Endothelial cell of umbilical vein (primary cell): ENCODE measurements at regions not wholly inside any gene's neighbourhood (a gene's known extent, or its start where the extent isn't known, plus 50 kb on each side); places are given as distances from the start of the nearest gene placed in this dataset.
"Not testable (repeated sequence)": the region's sequence is repeated elsewhere in the genome, so short reads cannot be mapped to it uniquely, and the experiment has no call there.

ENCODE experiments used
- BruUV-seq: library from RNA; stranded (reverse); fragments of 400-500 nt; replicated peaks from 2 replicates; lab custom pipeline; 2021; lab: Mats Ljungman, UMichigan
- CTCF ChIA-PET: fragments of 300-600, 350-600 bp; sonication (Branson Sonifier 250); formaldehyde crosslinking; loops from one replicate; lab custom pipeline; 2021; ENCODE audit warnings: antibody characterized with exemption, inconsistent platforms; lab: Charles Lee
- POLR2A ChIA-PET: fragments of 300-600, 350-600 bp; sonication (Branson Sonifier 250); formaldehyde crosslinking; loops from one replicate; lab custom pipeline; 2021; ENCODE audit warnings: antibody characterized with exemption, inconsistent platforms; lab: Charles Lee
- DNase-seq: peaks from one replicate; pipeline ENCODE4 v3.0.0-alpha.2; 2011; ENCODE audit warnings: low read depth, low spot score
- FAIRE-seq: peaks from 2 replicates; lab custom pipeline; 2011; peaks lifted over from hg19 to GRCh38; lab: Jason Lieb, UNC
- H2AFZ ChIP-seq: 2 replicates; pipeline ENCODE4 v1.6.0; 2012; ENCODE audit warnings: low read depth, low read length, control low read depth, inconsistent platforms
- H3K27ac ChIP-seq: 2 replicates; pipeline ENCODE4 v1.5.1; 2011; ENCODE audit warnings: low read depth, mild to moderate bottlenecking, control low read depth, low read length, moderate library complexity; ENCODE audit not compliant: insufficient read depth
- H3K27me3 ChIP-seq, 2 experiments: 2 replicates each; pipeline versions ENCODE4 v1.6.0 to v1.6.1; 2011; ENCODE audit warnings: low read length in 2 of 2, mixed read lengths in 1 of 2; ENCODE audit not compliant: control insufficient read depth in 2 of 2, insufficient read depth in 2 of 2
- H3K36me3 ChIP-seq, 2 experiments: 2 replicates in 1 of 2; 3 replicates in 1 of 2; pipeline ENCODE4 v1.5.1; 2011; ENCODE audit warnings: low read length in 2 of 2, mild to moderate bottlenecking in 1 of 2, moderate library complexity in 1 of 2; ENCODE audit not compliant: control insufficient read depth in 2 of 2, insufficient read depth in 2 of 2; ENCODE audit errors: extremely low read depth in 1 of 2
- H3K4me1 ChIP-seq: 3 replicates; pipeline ENCODE4 v1.5.1; 2011; ENCODE audit warnings: mild to moderate bottlenecking, low read length; ENCODE audit not compliant: control insufficient read depth, insufficient read depth; ENCODE audit errors: extremely low read depth
- H3K4me2 ChIP-seq: 2 replicates; pipeline ENCODE4 v1.6.1; 2011; ENCODE audit warnings: low read length, control low read depth, mixed read lengths; ENCODE audit not compliant: insufficient read depth
- H3K4me3 ChIP-seq, 3 experiments: fragments of 200-600 bp in 1 of 3; sonication (generic), shearing (Covaris generic) in 1 of 3; replicated peaks in 1 of 3; 2 replicates each; pipeline ENCODE4 v1.5.1; 2011 to 2016; ENCODE audit warnings: control low read depth in 3 of 3, low read length in 3 of 3, mild to moderate bottlenecking in 2 of 3, inconsistent platforms in 1 of 3, low read depth in 1 of 3, moderate library complexity in 1 of 3; ENCODE audit not compliant: insufficient read depth in 1 of 3
- H3K79me2 ChIP-seq: 2 replicates; pipeline ENCODE4 v1.6.0; 2012; ENCODE audit warnings: low read length, inconsistent platforms; ENCODE audit not compliant: control insufficient read depth, insufficient read depth
- H3K9ac ChIP-seq: replicated peaks from 2 replicates; pipeline ENCODE3; 2011; ENCODE audit warnings: low read length, control low read depth; ENCODE audit not compliant: insufficient read depth; ENCODE audit errors: extremely low read depth
- H3K9me1 ChIP-seq: replicated peaks from 3 replicates; pipeline ENCODE4 v1.6.0; 2011; ENCODE audit warnings: mild to moderate bottlenecking, low read length; ENCODE audit not compliant: control insufficient read depth, insufficient read depth; ENCODE audit errors: extremely low read depth
- H3K9me3 ChIP-seq: replicated peaks from 2 replicates; pipeline ENCODE4 v1.5.1; 2012; ENCODE audit warnings: low read length, inconsistent platforms; ENCODE audit not compliant: control insufficient read depth, insufficient read depth
- H4K20me1 ChIP-seq: replicated peaks from 2 replicates; pipeline ENCODE3; 2011; ENCODE audit warnings: mild to moderate bottlenecking, low read length; ENCODE audit not compliant: control insufficient read depth, insufficient read depth; ENCODE audit errors: extremely low read depth
- GATA2 ChIP-seq: IDR thresholded peaks from 2 replicates; pipeline ENCODE4 v1.7.0; 2011; ENCODE audit warnings: low read depth, mild to moderate bottlenecking, moderate library complexity, mixed read lengths, low read length; ENCODE audit not compliant: insufficient read length, insufficient read depth
- MYC ChIP-seq: IDR thresholded peaks from one replicate; pipeline ENCODE4 v1.6.1; 2011; ENCODE audit warnings: mild to moderate bottlenecking, low read depth, low read length
- POLR2A ChIP-seq: IDR thresholded peaks from 2 replicates; pipeline ENCODE4 v1.6.1; 2012; ENCODE audit warnings: low read depth, mild to moderate bottlenecking, control low read depth, low read length
- POLR2AphosphoS5 ChIP-seq: IDR thresholded peaks from 2 replicates; pipeline ENCODE4 v1.6.1; 2012; ENCODE audit warnings: low read depth, mild to moderate bottlenecking, control low read depth, low read length, moderate library complexity; ENCODE audit not compliant: insufficient read depth
- dilution Hi-C: fragments of 300-500 bp; cut with MboI; formaldehyde crosslinking; loops from one replicate; pipeline ENCODE4 v1.15.0; 2019; ENCODE audit warnings: low sequenced_read_pairs; ENCODE audit not compliant: extremely low pct_ligation_motif_present
- intact Hi-C: fragments of 100-400 bp; cut with micrococcal nuclease; formaldehyde crosslinking; loops from one replicate; pipeline ENCODE4 v1.10.0; 2022
- TF ChIP-seq, protein P1 (sequence below): IDR thresholded peaks from 2 replicates; pipeline ENCODE4 v1.6.1; 2011; ENCODE audit not compliant: insufficient read depth, insufficient read length
- TF ChIP-seq, protein P2 (sequence below), 2 donors: IDR thresholded peaks; 1 replicate in 1 of 2; 2 replicates in 1 of 2; pipeline ENCODE4 v1.5.1; 2011; ENCODE audit warnings: low read length in 2 of 2, mild to moderate bottlenecking in 2 of 2, moderate library complexity in 2 of 2, control low read depth in 1 of 2, inconsistent platforms in 1 of 2, low read depth in 1 of 2; ENCODE audit not compliant: insufficient read depth in 1 of 2; ENCODE audit errors: extremely low read depth in 1 of 2

DNA sequence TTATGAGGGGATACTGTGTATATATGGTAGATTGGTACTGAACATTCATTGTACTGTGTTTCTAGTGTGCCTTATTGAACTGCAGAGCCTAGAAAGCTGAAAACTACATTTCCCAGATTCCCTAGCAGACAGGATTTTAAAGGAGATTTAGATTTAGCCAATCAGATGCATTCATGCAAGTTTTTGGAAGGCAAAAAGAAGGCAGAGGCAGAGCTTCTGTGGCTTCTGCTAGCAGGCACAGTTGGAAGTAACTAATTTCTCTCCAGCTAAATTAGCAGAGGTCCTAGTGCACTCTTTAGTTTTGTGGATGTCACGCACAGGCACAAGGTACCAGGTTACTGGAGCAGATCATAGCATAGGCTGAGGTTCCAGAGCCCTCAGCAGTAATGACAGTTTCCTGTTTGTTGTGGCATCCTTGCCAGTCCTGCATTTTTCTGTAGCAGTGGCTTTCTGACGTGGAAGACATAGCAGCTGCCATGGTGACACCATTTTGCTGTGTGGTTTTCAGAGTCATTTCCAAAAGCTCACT lies 83.7 kb upstream of the CCDC71L start:
- no peak overlapping the region for H2AFZ ChIP-seq
- no peaks in the 10 kb centered on the region for H3K79me2 ChIP-seq
- no peaks in the 10 kb centered on the region for H3K36me3 ChIP-seq
- no peaks in the 10 kb centered on the region for H3K4me1 ChIP-seq
- no peak overlapping the region for H3K4me3 ChIP-seq
- H3K4me2 ChIP-seq: no peak overlapping the region
- POLR2A ChIA-PET: no interaction called here
- no peaks in the 10 kb centered on the region for H3K9me1 ChIP-seq
- no TSS peak for BruUV-seq
- H4K20me1 ChIP-seq: no peaks in the 10 kb centered on the region
- TF ChIP-seq, protein P1, sequence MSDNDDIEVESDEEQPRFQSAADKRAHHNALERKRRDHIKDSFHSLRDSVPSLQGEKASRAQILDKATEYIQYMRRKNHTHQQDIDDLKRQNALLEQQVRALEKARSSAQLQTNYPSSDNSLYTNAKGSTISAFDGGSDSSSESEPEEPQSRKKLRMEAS: no peak
- TF ChIP-seq, protein P2, sequence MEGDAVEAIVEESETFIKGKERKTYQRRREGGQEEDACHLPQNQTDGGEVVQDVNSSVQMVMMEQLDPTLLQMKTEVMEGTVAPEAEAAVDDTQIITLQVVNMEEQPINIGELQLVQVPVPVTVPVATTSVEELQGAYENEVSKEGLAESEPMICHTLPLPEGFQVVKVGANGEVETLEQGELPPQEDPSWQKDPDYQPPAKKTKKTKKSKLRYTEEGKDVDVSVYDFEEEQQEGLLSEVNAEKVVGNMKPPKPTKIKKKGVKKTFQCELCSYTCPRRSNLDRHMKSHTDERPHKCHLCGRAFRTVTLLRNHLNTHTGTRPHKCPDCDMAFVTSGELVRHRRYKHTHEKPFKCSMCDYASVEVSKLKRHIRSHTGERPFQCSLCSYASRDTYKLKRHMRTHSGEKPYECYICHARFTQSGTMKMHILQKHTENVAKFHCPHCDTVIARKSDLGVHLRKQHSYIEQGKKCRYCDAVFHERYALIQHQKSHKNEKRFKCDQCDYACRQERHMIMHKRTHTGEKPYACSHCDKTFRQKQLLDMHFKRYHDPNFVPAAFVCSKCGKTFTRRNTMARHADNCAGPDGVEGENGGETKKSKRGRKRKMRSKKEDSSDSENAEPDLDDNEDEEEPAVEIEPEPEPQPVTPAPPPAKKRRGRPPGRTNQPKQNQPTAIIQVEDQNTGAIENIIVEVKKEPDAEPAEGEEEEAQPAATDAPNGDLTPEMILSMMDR (IDR thresholded peaks at IDR 0.05; ENCODE audit: extremely low read depth in 1 of 2, insufficient read depth in 1 of 2, low read depth in 1 of 2, low read length in 2 of 2): no peak
- TF ChIP-seq POLR2A (no peak), GATA2 (no peak), POLR2AphosphoS5 (no peak), MYC (no peak)
- H3K27me3 ChIP-seq: no peaks in the 10 kb centered on the region
- dilution Hi-C loops: no loop called here
- no peaks in the 10 kb centered on the region for H3K9me3 ChIP-seq
- no peak overlapping the region for H3K27ac ChIP-seq
- DNase-seq: no peak
- no peak for FAIRE-seq
- H3K9ac ChIP-seq: no peak overlapping the region
- CTCF ChIA-PET: interaction anchor here (1.0 kb wide), 2 partner anchors 84 to 202 kb away, joined by 3 read pairs; partner anchors contain the start of gene CCDC71L
- intact Hi-C loops: no loop called here

DNA sequence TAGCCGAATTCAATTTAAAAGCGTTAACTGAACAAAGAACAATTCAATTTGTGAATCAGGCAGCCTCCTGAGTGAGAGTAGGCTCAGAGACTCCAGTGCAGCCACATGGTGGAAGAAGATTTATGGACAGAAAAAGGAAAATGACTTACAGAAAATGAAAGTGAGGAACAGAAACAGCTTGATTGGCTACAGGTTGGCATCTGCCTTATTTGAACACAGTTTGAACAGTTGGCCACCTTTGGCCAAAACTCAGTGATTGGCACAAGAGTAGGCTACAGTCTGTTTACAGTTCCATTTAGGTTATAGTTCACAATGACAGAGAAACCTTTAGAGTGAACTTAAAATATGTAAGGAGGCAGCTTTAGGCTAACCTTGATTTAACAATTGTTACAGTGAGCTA lies 86.3 kb upstream of the CCDC71L start:
- H3K9ac ChIP-seq, H3K4me1 ChIP-seq, intact Hi-C loops, H3K27me3 ChIP-seq, H3K4me2 ChIP-seq, H3K36me3 ChIP-seq, dilution Hi-C loops, H2AFZ ChIP-seq, FAIRE-seq, H3K9me1 ChIP-seq, H3K9me3 ChIP-seq, DNase-seq, H3K4me3 ChIP-seq, H3K79me2 ChIP-seq, BruUV-seq, H4K20me1 ChIP-seq, H3K27ac ChIP-seq: not testable (repeated sequence)
- ChIA-PET POLR2A (interaction anchor here (0.7 kb wide), 1 partner anchor 1040 kb away, joined by 3 read pairs; no protein-coding TSS in a partner anchor), CTCF (interaction anchor here (1.0 to 1.2 kb wide), 2 partner anchors 9 to 10 kb away, joined by 3 read pairs; no protein-coding TSS in a partner anchor)
